HG03097 (cell line): ENCODE measurements at regions not wholly inside any gene's neighbourhood (a gene's known extent, or its start where the extent isn't known, plus 50 kb on each side); places are given as distances from the start of the nearest gene placed in this dataset.

Experiments used
- ATAC-seq: cut with Tn5 transposase; IDR thresholded peaks from one replicate; pipeline ENCODE4 v1.9.1; 2021; ENCODE audit not compliant: unreplicated experiment, low FRiP score

DNA sequence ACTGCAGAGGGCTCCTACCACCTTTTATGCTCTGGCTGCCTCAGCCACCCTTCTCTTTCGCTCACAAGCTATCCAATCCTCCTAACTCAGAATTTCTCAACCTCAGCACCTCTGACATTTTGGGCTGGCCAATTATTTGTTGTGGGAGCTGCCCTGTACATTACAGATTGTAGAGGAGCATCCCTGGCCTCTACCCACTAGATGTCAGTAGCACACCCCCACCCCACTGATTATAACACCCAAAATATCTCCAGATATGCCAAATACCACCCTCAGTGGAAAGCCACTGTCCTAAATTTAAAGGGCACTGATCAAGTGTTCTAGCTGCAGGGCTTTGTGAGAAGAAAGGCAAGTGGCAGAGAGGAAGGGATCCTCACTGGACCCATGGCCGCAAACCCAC lies 443.1 kb downstream of the SOX6 start:
- no peak for ATAC-seq
